ENCODE measurements at regions not wholly inside any gene's neighbourhood (a gene's known extent, or its start where the extent isn't known, plus 50 kb on each side); places are given as distances from the start of the nearest gene placed in this dataset.

GRCh38 chr1:234980291-234980644, 148.4 kb downstream of the TOMM20 start:
- no peak for DNase-seq
- no peaks in the 10 kb centered on the region; the same call in 1 of the 2 replicates for H3K27me3 Mint-ChIP-seq (ENCODE audit: low read depth)

More at GRCh38 chr1:234980291-234980644, 148.4 kb downstream of the TOMM20 start:
- no peak overlapping the region for H2BK15ac ChIP-seq (ENCODE audit: low read depth, low read length)
- H4K91ac ChIP-seq (ENCODE audit: insufficient read length, low read depth, low read length), result no peak overlapping the region
- H3K79me1 ChIP-seq (ENCODE audit: insufficient read depth, low read depth, low read length, poor library complexity, severe bottlenecking), result no peaks in the 10 kb centered on the region
- H3K9me3 ChIP-seq (ENCODE audit: control insufficient read depth, low read depth, low read length), result no peaks in the 10 kb centered on the region
- no peak overlapping the region for H4K8ac ChIP-seq (replicated peaks; ENCODE audit: insufficient read length, low read depth, low read length)
- no peak overlapping the region for H2BK20ac ChIP-seq (ENCODE audit: low read depth, low read length, poor library complexity, severe bottlenecking)
- WGBS (ENCODE audit: extremely low coverage, insufficient read length, low lambda C conversion rate), result no CpG with 5 or more reads among the region's 6 CpGs
- H3K9ac ChIP-seq (ENCODE audit: extremely low read depth, insufficient read length, low read length), result no peak overlapping the region
- no peak overlapping the region for H3K4me2 ChIP-seq (ENCODE audit: insufficient read depth, insufficient read length, low read length)
- H3K9me3 Mint-ChIP-seq, result no peaks in the 10 kb centered on the region
- no peaks in the 10 kb centered on the region for H3K4me1 ChIP-seq (ENCODE audit: insufficient read depth, low read length)
- H3K27ac Mint-ChIP-seq, result peak overlapping the region in 1 of 3 experiments; percentile 20; a peak in 1 of 7 replicates
- no peak overlapping the region for H3K4me3 Mint-ChIP-seq
- no peak overlapping the region for H3T11ph ChIP-seq (ENCODE audit: low read length)
- H3K27me3 ChIP-seq (ENCODE audit: insufficient read depth, low read length), result no peaks in the 10 kb centered on the region
- H3K14ac ChIP-seq (ENCODE audit: insufficient read depth, low read length), result no peak overlapping the region
- H4K5ac ChIP-seq (ENCODE audit: insufficient read length, low read depth, low read length), result no peak overlapping the region
- no peak overlapping the region for H3K56ac ChIP-seq (ENCODE audit: insufficient read length, low read depth, low read length)
- no peaks in the 10 kb centered on the region for H3K79me2 ChIP-seq (ENCODE audit: insufficient read depth, low read length)
- no peak overlapping the region for H2BK120ac ChIP-seq (ENCODE audit: low read depth, low read length, poor library complexity, severe bottlenecking)
- no peak overlapping the region for H3K27ac ChIP-seq (ENCODE audit: insufficient read length, low read depth, low read length)
- peaks cover 22 to 23% of the 10 kb centered on the region in 2 experiments for H3K4me1 Mint-ChIP-seq
- no peak overlapping the region for H2AFZ ChIP-seq (ENCODE audit: low read length)
- no peak for TF ChIP-seq CTCF (conservative IDR thresholded peaks at IDR 0.05)
- no peaks in the 10 kb centered on the region for H3K36me3 Mint-ChIP-seq (ENCODE audit: insufficient read depth in 1 of 3, low read depth in 3 of 3)
- H4K20me1 ChIP-seq (ENCODE audit: control insufficient read depth, insufficient read depth, insufficient read length), result no peaks in the 10 kb centered on the region
- no peak overlapping the region for H3K23ac ChIP-seq (ENCODE audit: insufficient read length, low read depth, low read length)
- no peak overlapping the region for H2BK5ac ChIP-seq (ENCODE audit: insufficient read length, low read length)
- H2AK5ac ChIP-seq (ENCODE audit: insufficient read length, low read length), result no peak overlapping the region
- H3K23me2 ChIP-seq (ENCODE audit: insufficient read length, low read depth, low read length, poor library complexity, severe bottlenecking), result no peaks in the 10 kb centered on the region
- H3K4ac ChIP-seq (ENCODE audit: low read depth, low read length), result no peak overlapping the region
- H3K18ac ChIP-seq (ENCODE audit: insufficient read length, low read depth, low read length), result no peak overlapping the region
- no peak overlapping the region for H2BK12ac ChIP-seq (ENCODE audit: insufficient read length, low read depth, low read length)

Measured in H9 (cell line).